ENCODE measurements at regions not wholly inside any gene's neighbourhood (a gene's known extent, or its start where the extent isn't known, plus 50 kb on each side); places are given as distances from the start of the nearest gene placed in this dataset.
"Not testable (repeated sequence)": the region's sequence is repeated elsewhere in the genome, so short reads cannot be mapped to it uniquely, and the experiment has no call there.

DNA sequence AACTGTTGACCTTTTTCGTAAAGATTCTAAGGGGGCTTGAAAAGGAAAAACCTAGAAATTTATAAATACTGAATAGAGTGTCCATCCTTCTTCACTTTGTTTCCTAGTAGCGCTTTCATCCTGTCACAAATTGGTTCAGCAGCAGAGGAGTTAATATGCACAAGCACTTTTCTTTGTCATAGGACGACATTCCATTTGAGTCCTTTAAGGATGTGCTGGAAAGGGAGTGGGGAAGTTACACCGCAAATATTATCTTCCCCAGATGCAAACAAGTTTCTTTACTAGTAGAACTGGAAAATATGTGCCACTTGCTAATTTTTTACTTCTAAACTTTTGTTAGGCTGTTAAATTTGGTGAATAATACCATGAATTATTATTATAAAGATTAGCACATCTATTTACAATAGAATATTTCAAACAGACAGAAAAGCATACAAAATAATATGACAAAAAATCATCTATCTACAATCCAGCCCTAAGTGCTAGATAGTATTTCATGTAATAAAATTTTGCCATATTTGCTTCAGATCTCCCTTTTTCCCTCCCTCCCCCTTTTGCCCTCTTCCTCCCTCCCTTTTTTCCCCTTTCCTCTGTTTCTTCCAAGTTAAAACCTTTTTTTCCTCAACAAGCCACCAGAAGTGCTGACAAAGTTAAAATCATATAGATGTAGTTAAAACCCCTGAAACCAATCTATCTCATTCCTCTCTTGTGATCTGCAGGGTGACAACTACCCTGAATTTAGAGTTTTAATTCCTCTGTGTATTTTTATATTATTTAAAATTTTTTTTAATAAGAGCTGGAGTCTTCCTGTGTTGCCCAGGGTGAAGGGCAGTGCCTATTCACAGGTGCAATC is 50.5 kb upstream of the MAP4K3 start:
- Mint-ChIP-seq H3K4me1 (ENCODE audit: low read depth) (peaks cover 19% of the 10 kb centered on the region), H3K36me3 (ENCODE audit: low read depth) (peaks cover 2% of the 10 kb centered on the region), H3K27ac (no peak overlapping the region), H3K4me3 (ENCODE audit: low read depth) (no peak overlapping the region), H3K27me3 (ENCODE audit: low read depth) (peaks cover 32% of the 10 kb centered on the region), H3K9me3 (no peaks in the 10 kb centered on the region)
- no peak for DNase-seq (ENCODE audit: low spot score)
- intact Hi-C loops (cut with micrococcal nuclease) = no loop called here

DNA sequence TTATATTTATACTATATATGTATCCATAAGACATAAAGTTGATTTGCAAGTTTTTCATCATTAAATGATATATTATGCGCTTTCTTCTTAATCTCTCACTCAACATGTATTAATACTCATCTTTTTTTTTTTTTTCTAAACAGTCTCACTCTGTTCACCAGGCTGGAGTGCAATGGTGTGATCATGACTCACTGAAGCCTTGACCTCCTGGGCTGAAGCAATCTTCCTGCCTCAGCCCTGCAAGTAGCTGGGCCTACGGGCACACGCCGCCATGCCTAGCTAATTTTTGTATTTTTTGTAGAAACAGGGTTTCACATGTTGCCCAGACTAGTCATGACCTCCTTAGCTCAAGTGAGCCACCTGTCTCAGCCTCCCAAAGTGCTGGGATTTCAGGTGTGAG is 51.4 kb upstream of the MAP4K3 start:
- no peak overlapping the region for H3K27ac Mint-ChIP-seq
- no peaks in the 10 kb centered on the region for H3K9me3 Mint-ChIP-seq
- H3K4me1 Mint-ChIP-seq (ENCODE audit: low read depth) = peaks cover 24% of the 10 kb centered on the region
- H3K4me3 Mint-ChIP-seq (ENCODE audit: low read depth) = no peak overlapping the region
- intact Hi-C loops (cut with micrococcal nuclease) = no loop called here
- no peak for DNase-seq (ENCODE audit: low spot score)
- peaks cover 2% of the 10 kb centered on the region for H3K36me3 Mint-ChIP-seq (ENCODE audit: low read depth)
- peaks cover 30% of the 10 kb centered on the region for H3K27me3 Mint-ChIP-seq (ENCODE audit: low read depth)

DNA sequence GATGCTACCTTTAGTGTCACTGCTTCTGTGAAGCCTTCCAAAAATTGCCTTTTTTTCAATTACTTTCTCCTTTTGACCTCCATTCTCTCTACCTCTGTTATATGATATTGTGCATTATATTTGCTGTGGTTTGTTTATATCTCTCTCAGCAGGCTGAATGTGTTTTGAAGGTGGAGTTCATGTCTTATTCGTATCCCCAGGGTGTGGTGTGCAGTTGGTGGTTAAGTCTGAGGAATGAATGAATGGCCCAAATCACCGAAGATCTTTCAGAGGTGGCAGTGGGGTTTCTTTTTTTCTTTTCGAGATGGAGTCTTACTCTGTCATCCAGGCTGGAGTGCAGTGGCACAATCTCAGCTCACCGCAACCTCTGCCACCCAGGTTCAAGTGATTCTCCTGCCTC is 53.5 kb upstream of the MAP4K3 start:
- no peak overlapping the region for H3K27ac Mint-ChIP-seq
- H3K4me3 Mint-ChIP-seq (ENCODE audit: low read depth) = no peak overlapping the region
- H3K36me3 Mint-ChIP-seq (ENCODE audit: low read depth) = peaks cover 2% of the 10 kb centered on the region
- intact Hi-C loops (cut with micrococcal nuclease) = loop anchor here (5.0 to 10.0 kb wide), 4 partner anchors 54 to 363 kb away; no protein-coding TSS in a partner anchor
- peaks cover 36% of the 10 kb centered on the region for H3K4me1 Mint-ChIP-seq (ENCODE audit: low read depth)
- no peaks in the 10 kb centered on the region for H3K9me3 Mint-ChIP-seq
- peaks cover 19% of the 10 kb centered on the region for H3K27me3 Mint-ChIP-seq (ENCODE audit: low read depth)
- no peak for DNase-seq (ENCODE audit: low spot score)

DNA sequence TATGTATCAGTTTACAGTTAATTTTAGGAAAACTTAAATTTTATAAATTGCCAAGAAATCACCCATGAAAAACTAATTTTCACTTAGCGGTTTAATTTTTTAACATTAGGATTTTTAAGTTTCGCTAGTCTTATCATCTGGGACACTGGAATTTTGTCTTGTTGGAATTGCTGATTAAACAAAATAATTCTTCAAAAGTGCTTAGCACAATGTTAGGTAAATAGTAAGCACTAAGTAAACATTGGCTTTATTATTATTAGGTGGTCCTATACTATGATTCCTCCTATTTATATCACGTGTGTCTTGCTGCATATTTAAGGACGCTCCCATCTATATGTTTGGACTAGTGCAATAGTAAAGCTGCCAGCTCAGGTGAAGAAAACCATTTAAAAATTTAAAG is 54.6 kb upstream of the MAP4K3 start:
- peak overlapping the region; percentile 84 for H3K27ac Mint-ChIP-seq
- H3K36me3 Mint-ChIP-seq (ENCODE audit: low read depth) = peaks cover 2% of the 10 kb centered on the region
- H3K9me3 Mint-ChIP-seq = no peaks in the 10 kb centered on the region
- peak overlapping the region; percentile 54 for H3K4me3 Mint-ChIP-seq (ENCODE audit: low read depth)
- peaks cover 12% of the 10 kb centered on the region for H3K27me3 Mint-ChIP-seq (ENCODE audit: low read depth)
- peaks cover 47% of the 10 kb centered on the region for H3K4me1 Mint-ChIP-seq (ENCODE audit: low read depth)
- intact Hi-C loops (cut with micrococcal nuclease) = loop anchor here (1.0 to 10.0 kb wide), 9 partner anchors 22 to 364 kb away; no protein-coding TSS in a partner anchor
- no peak for DNase-seq (ENCODE audit: low spot score)

DNA sequence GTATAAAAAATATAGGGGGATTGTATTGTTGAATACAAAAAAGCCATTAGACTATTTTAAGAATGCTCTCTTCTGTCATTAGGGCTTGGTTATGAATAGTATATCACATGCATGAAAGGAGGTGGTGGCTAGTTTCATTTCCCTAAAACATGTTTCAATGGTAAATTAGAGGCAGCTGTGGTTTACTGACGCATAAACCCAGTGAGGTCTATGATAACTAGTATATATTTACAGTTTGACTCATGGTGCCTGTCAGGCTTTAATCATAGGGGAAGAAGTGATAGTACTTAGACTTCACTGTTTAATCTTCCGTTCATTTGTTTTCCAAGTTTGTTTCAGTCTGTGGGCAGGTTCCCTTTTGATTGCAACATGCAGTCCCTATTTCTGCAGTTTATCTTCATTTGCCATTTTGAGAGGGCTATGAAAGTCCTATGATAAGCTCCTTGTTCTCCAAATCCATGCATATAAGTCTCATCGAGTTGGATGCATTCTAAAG is 55.1 kb upstream of the MAP4K3 start:
- Mint-ChIP-seq H3K36me3 (ENCODE audit: low read depth) (peaks cover 2% of the 10 kb centered on the region), H3K4me1 (ENCODE audit: low read depth) (peaks cover 51% of the 10 kb centered on the region), H3K4me3 (ENCODE audit: low read depth) (peak overlapping the region; percentile 54), H3K27me3 (ENCODE audit: low read depth) (peaks cover 9% of the 10 kb centered on the region), H3K9me3 (no peaks in the 10 kb centered on the region), H3K27ac (peak overlapping the region; percentile 85)
- peak; percentile 20 for DNase-seq (ENCODE audit: low spot score)
- intact Hi-C loops (cut with micrococcal nuclease) = loop anchor here (1.0 to 10.0 kb wide), 9 partner anchors 21 to 365 kb away; no protein-coding TSS in a partner anchor

DNA sequence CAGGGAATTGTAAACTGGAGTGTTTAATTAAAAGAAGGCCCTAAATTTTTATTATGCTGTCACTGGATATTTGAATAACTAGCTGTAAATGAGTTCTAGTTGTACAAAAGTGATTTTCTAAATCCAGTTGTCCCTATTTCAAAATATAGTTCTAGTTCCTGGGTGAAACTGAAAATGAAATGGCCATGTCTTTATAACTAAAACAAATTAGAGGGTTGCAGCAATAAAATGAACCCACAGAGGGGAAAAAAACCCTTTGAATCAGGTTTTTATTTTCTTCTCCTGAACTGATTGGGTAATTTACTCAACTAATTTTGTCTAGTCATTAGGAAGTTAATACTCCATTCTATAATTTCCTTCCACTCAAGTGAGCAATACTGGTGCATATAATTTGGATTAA is 55.6 kb upstream of the MAP4K3 start:
- H3K4me1 Mint-ChIP-seq (ENCODE audit: low read depth) = peaks cover 56% of the 10 kb centered on the region
- peaks cover 6% of the 10 kb centered on the region for H3K27me3 Mint-ChIP-seq (ENCODE audit: low read depth)
- H3K4me3 Mint-ChIP-seq (ENCODE audit: low read depth) = no peak overlapping the region
- DNase-seq (ENCODE audit: low spot score) = no peak
- peak overlapping the region; percentile 85 for H3K27ac Mint-ChIP-seq
- H3K36me3 Mint-ChIP-seq (ENCODE audit: low read depth) = peaks cover 2% of the 10 kb centered on the region
- intact Hi-C loops (cut with micrococcal nuclease) = loop anchor here (1.0 to 10.0 kb wide), 9 partner anchors 21 to 365 kb away; no protein-coding TSS in a partner anchor
- peaks cover 5% of the 10 kb centered on the region for H3K9me3 Mint-ChIP-seq

DNA sequence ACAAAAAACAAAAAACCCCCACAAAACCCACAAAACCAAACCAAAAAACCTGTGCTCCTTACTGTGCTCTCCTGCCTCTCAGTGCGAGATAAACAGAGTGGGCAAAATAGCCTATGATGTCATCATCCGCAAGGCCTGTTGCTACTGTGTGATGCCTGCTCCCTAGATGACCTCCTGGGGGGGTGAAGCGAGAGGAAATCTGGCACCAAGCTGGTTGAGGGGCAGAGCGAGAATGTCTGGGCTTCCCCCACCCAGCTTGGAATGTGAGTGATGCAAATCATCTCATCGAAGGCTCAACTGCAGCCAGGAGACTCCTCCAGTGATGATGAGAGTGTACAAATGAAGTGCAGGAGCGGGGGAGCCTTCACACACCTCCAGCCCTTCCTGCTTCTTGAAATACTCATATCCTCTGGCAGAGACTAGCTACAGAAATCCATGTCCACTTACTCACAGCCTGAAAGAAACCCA is 57.7 kb upstream of the MAP4K3 start:
- peaks cover 2% of the 10 kb centered on the region for H3K36me3 Mint-ChIP-seq (ENCODE audit: low read depth)
- H3K4me3 Mint-ChIP-seq (ENCODE audit: low read depth) = no peak overlapping the region
- H3K27ac Mint-ChIP-seq = no peak overlapping the region
- intact Hi-C loops (cut with micrococcal nuclease) = loop anchor here (5.0 to 10.0 kb wide), 4 partner anchors 50 to 368 kb away; no protein-coding TSS in a partner anchor
- no peak for DNase-seq (ENCODE audit: low spot score)
- peaks cover 5% of the 10 kb centered on the region for H3K9me3 Mint-ChIP-seq
- H3K27me3 Mint-ChIP-seq (ENCODE audit: low read depth) = peaks cover 8% of the 10 kb centered on the region
- H3K4me1 Mint-ChIP-seq (ENCODE audit: low read depth) = peaks cover 55% of the 10 kb centered on the region

DNA sequence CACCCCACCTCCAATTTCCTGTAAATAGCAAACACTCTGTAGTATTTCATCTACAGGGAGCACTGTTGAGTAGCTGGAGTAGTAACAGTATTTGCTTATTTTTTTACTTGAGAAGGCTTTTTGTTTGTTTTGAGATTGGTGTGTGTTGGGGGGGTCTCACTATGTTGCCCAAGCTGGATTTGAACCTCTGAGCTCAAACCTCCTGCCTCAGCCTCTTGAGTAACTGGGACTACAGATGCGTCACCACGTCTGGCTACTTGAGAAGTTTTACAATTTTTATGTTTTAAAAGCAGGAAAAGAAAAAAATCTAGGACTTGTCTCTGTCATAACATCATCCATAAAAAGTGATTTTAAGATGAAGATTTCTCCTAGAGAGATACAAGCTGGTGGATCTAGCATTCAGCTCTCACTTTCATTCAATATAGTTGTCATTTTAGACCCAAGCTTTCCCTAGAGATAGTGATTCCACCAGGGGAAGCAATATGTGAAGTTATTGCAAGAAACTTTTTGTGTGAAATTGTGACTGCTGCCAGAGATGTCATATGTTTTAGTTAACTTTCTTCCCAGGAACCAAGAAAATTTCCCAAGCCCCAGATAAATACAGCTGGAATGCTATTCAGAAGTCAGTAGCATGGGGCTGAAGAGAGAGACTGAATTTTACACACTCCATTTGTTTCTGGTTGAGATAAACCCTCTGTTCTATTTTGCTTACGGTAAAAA is 60.2 kb upstream of the MAP4K3 start:
- Mint-ChIP-seq H3K4me1 (ENCODE audit: low read depth) (peaks cover 46% of the 10 kb centered on the region), H3K27ac (no peak overlapping the region)
- intact Hi-C loops (cut with micrococcal nuclease) = loop anchor here (10.0 kb wide), 1 partner anchor 48 kb away; no protein-coding TSS in a partner anchor

DNA sequence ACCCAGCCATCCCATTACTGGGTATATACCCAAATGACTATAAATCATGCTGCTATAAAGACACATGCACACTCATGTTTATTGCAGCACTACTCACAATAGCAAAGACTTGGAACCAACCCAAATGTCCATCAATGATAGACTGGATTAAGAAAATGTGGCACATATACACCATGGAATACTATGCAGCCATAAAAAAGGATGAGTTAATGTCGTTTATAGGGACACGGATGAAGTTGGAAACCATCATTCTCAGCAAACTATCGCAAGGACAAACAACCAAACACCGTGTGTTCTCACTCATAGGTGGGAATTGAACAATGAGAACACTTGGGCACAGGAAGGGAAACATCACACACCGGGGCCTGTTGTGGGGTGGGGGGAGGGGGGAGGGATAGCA is 61.1 kb upstream of the MAP4K3 start:
- not testable (repeated sequence) for DNase-seq (ENCODE audit: low spot score); H3K9me3 Mint-ChIP-seq; H3K4me3 Mint-ChIP-seq (ENCODE audit: low read depth); H3K36me3 Mint-ChIP-seq (ENCODE audit: low read depth); H3K27ac Mint-ChIP-seq
- intact Hi-C loops (cut with micrococcal nuclease) = loop anchor here (10.0 kb wide), 1 partner anchor 47 kb away; no protein-coding TSS in a partner anchor
- Mint-ChIP-seq H3K27me3 (ENCODE audit: low read depth) (peaks cover 24% of the 10 kb centered on the region), H3K4me1 (ENCODE audit: low read depth) (peaks cover 37% of the 10 kb centered on the region)

More for the DNA sequence above, 60.2 kb upstream of the MAP4K3 start:
- DNase-seq (ENCODE audit: low spot score) = no peak
- Mint-ChIP-seq H3K36me3 (ENCODE audit: low read depth) (no peaks in the 10 kb centered on the region), H3K4me3 (ENCODE audit: low read depth) (no peak overlapping the region), H3K27me3 (ENCODE audit: low read depth) (peaks cover 16% of the 10 kb centered on the region), H3K9me3 (peaks cover 5% of the 10 kb centered on the region)

DNA sequence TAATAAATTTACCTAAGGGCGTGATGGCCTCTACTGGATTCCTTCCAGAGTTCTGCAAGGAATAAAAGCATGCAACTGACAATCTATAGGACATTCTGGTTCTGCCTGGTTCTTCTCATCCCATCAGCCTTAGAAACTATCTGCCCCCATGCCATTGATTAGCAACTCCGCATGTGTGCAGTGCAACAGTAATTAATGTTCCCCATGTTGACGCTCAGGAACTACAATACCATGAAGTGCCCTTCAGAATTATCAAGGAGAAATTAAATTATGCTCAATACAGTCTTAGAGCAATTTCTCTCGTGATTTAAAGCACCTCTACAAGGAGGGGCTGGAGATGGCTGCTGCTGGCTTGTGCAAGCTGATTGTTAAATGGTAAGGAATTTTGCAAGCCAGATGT is 61.7 kb upstream of the MAP4K3 start:
- Mint-ChIP-seq H3K36me3 (ENCODE audit: low read depth) (no peaks in the 10 kb centered on the region), H3K27ac (no peak overlapping the region), H3K9me3 (peaks cover 5% of the 10 kb centered on the region), H3K4me1 (ENCODE audit: low read depth) (peaks cover 32% of the 10 kb centered on the region), H3K27me3 (ENCODE audit: low read depth) (peaks cover 24% of the 10 kb centered on the region), H3K4me3 (ENCODE audit: low read depth) (no peak overlapping the region)
- no peak for DNase-seq (ENCODE audit: low spot score)
- intact Hi-C loops (cut with micrococcal nuclease) = loop anchor here (10.0 kb wide), 1 partner anchor 46 kb away; no protein-coding TSS in a partner anchor

DNA sequence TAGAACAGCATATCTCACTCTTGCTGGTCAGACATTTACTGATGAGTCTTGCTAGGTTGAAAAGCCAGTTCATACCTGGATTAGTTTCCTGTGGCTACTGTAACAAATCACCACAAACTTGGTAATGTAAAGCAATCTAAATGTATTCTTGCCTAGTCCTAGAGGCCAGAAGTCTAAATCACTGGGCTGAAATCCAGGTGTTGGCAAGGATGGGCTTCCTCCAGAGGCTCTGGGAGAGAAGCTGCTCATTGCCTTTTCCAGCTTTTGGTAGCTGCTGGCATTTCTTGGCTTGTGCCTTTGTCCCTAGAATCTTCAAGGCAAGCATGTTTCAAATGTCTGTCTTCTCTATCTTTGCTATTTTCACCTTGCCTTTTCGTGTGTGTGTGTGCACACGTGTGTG is 62.3 kb upstream of the MAP4K3 start:
- no peak for DNase-seq (ENCODE audit: low spot score)
- Mint-ChIP-seq H3K27me3 (ENCODE audit: low read depth) (peaks cover 28% of the 10 kb centered on the region), H3K4me3 (ENCODE audit: low read depth) (no peak overlapping the region), H3K9me3 (peaks cover 5% of the 10 kb centered on the region), H3K36me3 (ENCODE audit: low read depth) (no peaks in the 10 kb centered on the region), H3K4me1 (ENCODE audit: low read depth) (peaks cover 32% of the 10 kb centered on the region), H3K27ac (no peak overlapping the region)
- intact Hi-C loops (cut with micrococcal nuclease) = loop anchor here (10.0 kb wide), 1 partner anchor 45 kb away; no protein-coding TSS in a partner anchor

DNA sequence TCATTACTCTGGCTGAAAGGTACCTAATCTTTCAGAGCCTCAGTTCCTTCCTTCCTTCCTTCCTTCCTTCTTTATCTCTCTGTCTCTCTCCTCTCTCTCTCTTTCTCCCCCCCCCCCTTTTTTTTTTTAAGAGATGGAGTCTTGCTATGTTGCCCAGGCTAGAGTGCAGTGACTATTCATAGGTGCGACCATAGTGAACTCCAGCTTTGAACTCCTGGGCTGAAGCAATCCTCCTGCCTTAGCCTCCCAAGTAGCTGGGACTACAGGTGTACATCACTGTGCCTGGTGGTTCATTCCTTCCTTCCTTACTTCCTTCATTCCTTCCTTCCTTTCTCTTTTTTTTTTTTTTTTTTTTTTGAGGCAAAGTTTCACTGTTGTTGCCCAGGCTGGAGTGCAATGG is 64.3 kb upstream of the MAP4K3 start:
- no peak overlapping the region for H3K4me3 Mint-ChIP-seq (ENCODE audit: low read depth)
- H3K36me3 Mint-ChIP-seq (ENCODE audit: low read depth) = no peaks in the 10 kb centered on the region
- no peak overlapping the region for H3K27ac Mint-ChIP-seq
- peaks cover 33% of the 10 kb centered on the region for H3K27me3 Mint-ChIP-seq (ENCODE audit: low read depth)
- H3K4me1 Mint-ChIP-seq (ENCODE audit: low read depth) = peaks cover 13% of the 10 kb centered on the region
- no peak for DNase-seq (ENCODE audit: low spot score)
- peaks cover 5% of the 10 kb centered on the region for H3K9me3 Mint-ChIP-seq
- intact Hi-C loops (cut with micrococcal nuclease) = no loop called here
